HG02763 (cell line): ENCODE measurements at regions not wholly inside any gene's neighbourhood (a gene's known extent, or its start where the extent isn't known, plus 50 kb on each side); places are given as distances from the start of the nearest gene placed in this dataset.

Source experiments
- ATAC-seq: cut with Tn5 transposase; IDR thresholded peaks from one replicate; pipeline ENCODE4 v1.9.1; 2021; ENCODE audit warnings: mild to moderate bottlenecking, moderate library complexity; ENCODE audit not compliant: unreplicated experiment

DNA sequence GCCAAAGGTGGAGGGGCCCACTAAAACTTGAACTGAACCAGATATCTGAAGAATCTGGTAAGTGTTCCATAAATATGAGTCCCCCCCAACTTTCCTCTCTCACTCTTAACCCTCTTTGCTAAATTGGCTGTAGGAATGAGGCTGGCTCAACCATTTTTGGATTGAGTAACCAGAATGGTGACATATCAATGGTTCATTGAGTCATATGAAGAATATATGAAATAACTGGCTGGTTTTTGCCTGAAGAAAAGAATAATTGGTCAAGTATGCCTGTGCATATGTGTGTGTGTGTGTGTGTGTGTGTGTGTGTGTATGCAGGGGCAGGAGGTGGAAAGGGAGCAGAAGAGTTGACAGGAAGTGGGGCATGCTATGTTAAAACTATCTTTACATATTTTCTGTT lies 472.9 kb upstream of the THBS1 start:
- ATAC-seq, result no peak

GRCh38 chr15:39110336-39110735 lies 470.5 kb upstream of the THBS1 start:
- ATAC-seq, result no peak

DNA sequence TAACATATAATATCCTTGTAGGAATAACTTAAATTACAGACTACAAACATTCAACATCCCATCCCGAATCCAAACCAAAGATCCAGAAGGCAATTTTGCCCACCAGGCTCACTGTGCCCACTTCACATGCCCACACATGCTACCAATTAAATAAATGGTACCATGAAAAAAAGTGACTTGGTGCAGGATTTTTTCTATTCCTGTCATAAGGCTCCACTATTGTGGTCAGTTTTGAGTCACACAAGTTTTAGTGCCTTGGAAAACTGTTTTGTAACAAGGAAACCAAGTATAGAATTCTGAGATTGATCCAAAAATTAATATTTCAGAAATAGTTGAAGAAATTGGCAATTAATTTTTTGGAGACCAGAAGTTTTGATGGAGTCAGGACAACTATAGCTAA lies 470.1 kb upstream of the THBS1 start:
- ATAC-seq, result no peak

- no peak for ATAC-seq
These were observed 467.1 kb upstream of the THBS1 start for GRCh38 chr15:39113741-39114140.

GRCh38 chr15:39114690-39115378 lies 466.0 kb upstream of the THBS1 start:
- ATAC-seq, result no peak

DNA sequence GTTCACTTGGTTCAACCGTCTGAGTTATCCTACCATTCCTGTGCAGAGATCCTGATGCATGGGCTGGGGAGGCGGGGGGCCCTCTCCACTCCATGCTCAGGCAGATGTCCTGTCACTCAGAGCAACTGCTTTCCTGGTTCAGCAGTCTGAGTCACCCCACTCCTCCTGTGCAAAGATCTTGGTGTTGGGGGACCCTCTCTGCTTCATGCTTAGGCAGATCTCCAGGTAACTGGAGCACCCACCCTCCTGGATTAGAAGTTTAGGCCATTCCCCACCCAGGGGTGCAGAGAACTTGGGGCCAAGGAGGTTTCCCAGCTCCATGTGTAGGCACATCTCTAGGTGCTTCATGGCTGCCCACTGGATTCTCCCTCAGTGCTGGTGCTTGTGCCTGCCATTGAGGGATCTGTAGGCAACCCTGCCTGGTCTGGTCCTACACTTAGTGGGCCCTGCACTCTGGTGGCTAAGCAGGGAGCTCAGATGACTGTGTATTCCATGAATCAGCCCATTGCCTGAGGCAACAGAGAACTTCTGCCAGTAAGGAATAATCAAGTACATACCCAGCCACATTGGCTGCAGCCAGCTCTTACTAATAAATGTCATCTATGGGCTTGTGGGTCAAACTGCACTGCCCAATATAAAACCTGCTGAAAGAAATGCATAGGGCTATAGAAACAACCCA lies 465.4 kb upstream of the THBS1 start:
- ATAC-seq, result no peak

DNA sequence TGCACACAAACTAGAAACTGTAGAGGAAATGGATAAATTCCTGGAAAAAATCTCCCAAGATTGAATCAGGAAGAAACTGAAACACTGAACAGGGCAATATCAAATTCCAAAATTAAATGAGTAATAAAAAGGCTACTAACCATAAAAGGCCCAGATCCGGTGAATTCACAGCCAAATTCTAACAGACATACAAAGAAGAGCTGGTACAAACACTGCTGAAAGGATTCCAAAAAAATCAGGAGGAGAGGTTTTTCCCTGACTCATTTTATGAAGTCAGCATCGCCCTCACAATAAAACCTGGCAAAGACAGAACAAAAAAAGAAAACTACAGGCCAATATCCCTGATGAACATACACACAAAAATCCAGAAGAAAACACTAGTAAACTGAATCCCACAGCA lies 462.4 kb upstream of the THBS1 start:
- ATAC-seq, result no peak

DNA sequence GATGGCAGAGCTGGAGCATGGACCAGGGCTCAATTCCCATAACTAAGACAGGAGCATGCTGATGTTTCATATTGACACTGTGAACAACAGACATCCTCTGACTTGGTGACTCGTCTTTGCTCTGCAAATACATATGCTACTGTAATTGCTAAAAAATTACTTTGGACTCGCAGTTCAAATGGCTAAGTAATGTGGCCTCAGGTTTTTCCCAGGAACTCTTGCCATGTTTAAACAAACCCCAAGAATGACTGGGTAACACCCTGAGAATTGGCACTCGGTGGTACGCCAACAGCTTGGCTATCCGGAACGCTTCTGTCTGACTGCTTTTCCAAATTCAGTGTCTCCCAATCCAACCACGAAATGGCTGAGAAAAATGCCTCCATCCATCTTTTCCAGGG lies 456.7 kb upstream of the THBS1 start:
- no peak for ATAC-seq

- ATAC-seq, result no peak
These were observed 456.2 kb upstream of the THBS1 start for GRCh38 chr15:39124553-39125171.

GRCh38 chr15:39125226-39125625 lies 455.7 kb upstream of the THBS1 start:
- ATAC-seq, result no peak

- no peak for ATAC-seq
These were observed 455.0 kb upstream of the THBS1 start for GRCh38 chr15:39125904-39126303.

- ATAC-seq, result no peak
These were observed 453.6 kb upstream of the THBS1 start for GRCh38 chr15:39127151-39127790.

DNA sequence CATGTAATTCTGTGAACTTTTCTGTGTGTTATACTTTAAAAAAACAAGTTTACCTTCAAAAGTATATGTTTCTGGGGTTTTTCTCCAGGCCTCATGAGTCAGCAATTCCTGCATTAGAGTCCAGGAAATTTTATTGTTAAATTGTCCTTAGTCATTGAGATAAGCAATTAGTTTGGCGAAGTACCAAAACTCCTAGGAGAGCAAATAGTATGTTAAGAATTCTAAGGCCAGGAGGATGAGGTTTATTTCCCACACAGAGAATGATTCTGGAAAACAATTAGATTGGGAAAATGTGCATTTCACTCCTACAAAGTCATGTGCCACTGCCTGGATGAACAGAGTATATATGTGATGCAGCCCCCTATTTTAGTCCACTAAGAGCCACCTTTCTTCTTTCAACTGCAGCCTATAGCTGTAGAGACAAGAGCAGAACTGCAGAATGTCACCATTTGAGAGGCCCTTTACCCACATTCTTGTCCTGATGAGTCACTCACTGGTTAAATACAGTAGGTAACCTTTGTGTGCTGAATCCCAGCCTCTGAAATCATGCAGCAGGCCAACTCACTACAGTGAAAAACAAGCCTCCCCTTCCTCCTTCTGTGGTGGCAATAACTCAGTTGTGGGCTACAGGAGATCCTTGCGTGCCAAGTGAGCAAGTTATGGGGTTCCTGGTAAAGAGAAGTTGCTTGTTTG lies 452.8 kb upstream of the THBS1 start:
- ATAC-seq, result no peak

- ATAC-seq, result no peak
These were observed 452.1 kb upstream of the THBS1 start for GRCh38 chr15:39128746-39129145.

DNA sequence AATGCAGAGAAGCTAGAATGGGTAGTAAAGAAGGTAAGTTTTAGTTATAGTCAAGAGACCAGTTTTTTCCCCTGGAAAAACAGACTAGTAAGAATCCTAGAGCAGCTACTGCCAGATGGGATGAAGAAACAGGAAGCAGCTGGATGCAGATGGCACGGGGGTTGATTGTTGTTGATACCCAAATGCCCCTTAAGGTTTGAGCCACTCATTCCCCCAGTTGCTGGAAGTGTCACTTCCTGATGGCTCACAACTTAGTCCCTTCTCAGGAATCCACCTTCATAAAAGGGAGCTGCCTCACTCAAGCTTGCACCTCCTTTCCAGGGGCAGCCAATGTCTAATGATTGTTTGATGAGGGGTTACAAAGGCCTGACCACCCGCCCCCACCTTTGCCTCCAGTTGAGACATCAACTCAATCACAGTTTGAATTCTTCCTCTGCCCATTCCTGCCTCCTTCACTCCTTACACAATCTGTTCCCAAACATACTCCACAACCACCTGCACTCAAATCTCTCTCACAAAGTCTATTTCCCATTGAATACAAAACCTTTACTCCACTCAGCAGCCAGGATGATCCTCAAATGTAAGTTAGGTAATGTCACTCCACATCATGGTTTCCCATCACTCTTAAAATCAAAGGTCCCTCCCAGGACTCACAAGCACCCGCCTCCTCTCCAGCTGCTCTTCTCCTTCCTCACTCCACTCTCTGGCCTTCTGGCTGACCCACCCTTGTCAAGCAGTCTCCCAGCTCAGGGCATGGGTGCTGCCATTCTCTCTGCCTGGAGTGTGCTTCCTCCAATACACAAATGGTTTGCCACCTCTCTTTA lies 450.1 kb upstream of the THBS1 start:
- no peak for ATAC-seq

DNA sequence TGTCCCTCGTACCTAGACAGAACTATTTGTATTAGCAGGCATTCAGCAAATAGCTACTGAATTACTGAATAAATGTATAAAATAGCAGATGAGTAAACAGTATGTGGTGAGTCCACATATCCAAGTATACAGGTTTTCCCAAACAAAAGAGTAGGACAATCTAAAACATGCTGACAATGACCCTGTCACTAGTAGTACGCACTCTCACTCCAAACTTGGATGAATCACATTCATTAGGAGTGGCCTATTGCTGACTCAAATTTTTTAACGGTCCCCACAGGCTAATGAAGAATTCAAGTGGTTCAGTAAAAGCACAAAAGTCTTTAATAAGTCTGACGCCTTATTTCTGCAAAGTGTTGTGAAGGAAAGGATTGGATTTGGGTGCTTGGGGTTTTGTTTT lies 449.3 kb upstream of the THBS1 start:
- no peak for ATAC-seq

- ATAC-seq, result no peak
These were observed 448.8 kb upstream of the THBS1 start for GRCh38 chr15:39132070-39132469.

- ATAC-seq, result no peak
These were observed 447.8 kb upstream of the THBS1 start for GRCh38 chr15:39132954-39133600.

GRCh38 chr15:39134282-39134681 lies 446.6 kb upstream of the THBS1 start:
- ATAC-seq, result no peak

GRCh38 chr15:39135989-39136388 lies 444.9 kb upstream of the THBS1 start:
- ATAC-seq, result no peak
